Liver (tissue), 8 donors: ENCODE measurements at regions not wholly inside any gene's neighbourhood (a gene's known extent, or its start where the extent isn't known, plus 50 kb on each side); places are given as distances from the start of the nearest gene placed in this dataset.

Source experiments
- DNase-seq: peaks from one replicate; pipeline ENCODE4 v3.0.0-alpha.2; 2017; ENCODE audit warnings: low spot score
- H3K27ac ChIP-seq, 2 donors: one replicate each; pipeline ENCODE4 v1.7.0; 2013; ENCODE audit warnings: inconsistent platforms in 2 of 2, low read length in 2 of 2, control low read depth in 1 of 2, low read depth in 1 of 2, mild to moderate bottlenecking in 1 of 2
- H3K27me3 ChIP-seq, 4 donors: one replicate each; pipeline versions ENCODE4 v1.6.1 to v1.7.0; 2013; ENCODE audit warnings: low read length in 3 of 4, inconsistent platforms in 1 of 4, mild to moderate bottlenecking in 1 of 4, moderate library complexity in 1 of 4; ENCODE audit not compliant: control insufficient read depth in 4 of 4, insufficient read depth in 4 of 4
- H3K36me3 ChIP-seq, 4 donors: one replicate each; pipeline versions ENCODE4 v1.6.1 to v1.7.0; 2013; ENCODE audit warnings: low read length in 3 of 4, mild to moderate bottlenecking in 3 of 4, low read depth in 1 of 4, moderate library complexity in 1 of 4; ENCODE audit not compliant: control insufficient read depth in 4 of 4, insufficient read depth in 3 of 4
- H3K4me1 ChIP-seq, 4 donors: one replicate each; pipeline versions ENCODE4 v1.6.1 to v1.7.0; 2013; ENCODE audit warnings: low read length in 3 of 4, mild to moderate bottlenecking in 3 of 4, moderate library complexity in 1 of 4; ENCODE audit not compliant: control insufficient read depth in 4 of 4, insufficient read depth in 4 of 4
- H3K4me3 ChIP-seq, 3 donors: one replicate each; pipeline versions ENCODE4 v1.6.1 to v1.7.0; 2013; ENCODE audit warnings: low read length in 3 of 3, control low read depth in 1 of 3, low read depth in 1 of 3, mild to moderate bottlenecking in 1 of 3
- H3K9ac ChIP-seq, 2 donors: one replicate each; pipeline ENCODE4 v1.7.0; 2013; ENCODE audit warnings: low read length in 2 of 2, mild to moderate bottlenecking in 2 of 2, moderate library complexity in 2 of 2, control low read depth in 1 of 2, low read depth in 1 of 2
- H3K9me3 ChIP-seq, 4 donors: one replicate each; pipeline versions ENCODE4 v1.6.1 to v1.7.0; 2013; ENCODE audit warnings: low read length in 3 of 4; ENCODE audit not compliant: control insufficient read depth in 4 of 4
- ATF3 ChIP-seq: IDR thresholded peaks from 2 replicates; pipeline ENCODE4 v1.6.1; 2016; ENCODE audit warnings: antibody characterized with exemption
- CTCF ChIP-seq: fragments of 150-350 bp; IDR thresholded peaks from 2 replicates; pipeline ENCODE4 v1.5.1; 2017; ENCODE audit warnings: improper control_type of control experiment, low read depth, low read length; ENCODE audit not compliant: missing input control
- EGR1 ChIP-seq, 2 donors: IDR thresholded peaks; 2 replicates each; pipeline ENCODE4 v1.6.1; 2016 to 2018; ENCODE audit warnings: antibody characterized with exemption in 2 of 2, low read depth in 2 of 2
- FOXA1 ChIP-seq: IDR thresholded peaks from 2 replicates; pipeline ENCODE4 v1.6.1; 2016; ENCODE audit warnings: antibody characterized with exemption
- FOXA2 ChIP-seq: IDR thresholded peaks from 2 replicates; pipeline ENCODE4 v1.6.1; 2016; ENCODE audit warnings: antibody characterized with exemption
- GABPA ChIP-seq, 2 donors: IDR thresholded peaks in 1 of 2; conservative IDR thresholded peaks in 1 of 2; 2 replicates each; pipeline ENCODE4 v1.6.1; 2016; ENCODE audit warnings: antibody characterized with exemption in 2 of 2, mild to moderate bottlenecking in 1 of 2, moderate library complexity in 1 of 2
- HNF4A ChIP-seq, 2 donors: conservative IDR thresholded peaks; 2 replicates each; pipeline ENCODE4 v1.6.1; 2016; ENCODE audit warnings: antibody characterized with exemption in 2 of 2, mild to moderate bottlenecking in 2 of 2
- HNF4G ChIP-seq: IDR thresholded peaks from 2 replicates; pipeline ENCODE4 v1.6.1; 2016; ENCODE audit warnings: antibody characterized with exemption
- MAX ChIP-seq: IDR thresholded peaks from 2 replicates; pipeline ENCODE4 v1.6.1; 2016; ENCODE audit warnings: antibody characterized with exemption
- NR2F2 ChIP-seq: IDR thresholded peaks from 2 replicates; pipeline ENCODE4 v1.6.1; 2016; ENCODE audit warnings: antibody characterized with exemption
- RAD21 ChIP-seq, 2 donors: IDR thresholded peaks; 2 replicates each; pipeline ENCODE4 v1.6.1; 2016; ENCODE audit warnings: antibody characterized with exemption in 2 of 2, mild to moderate bottlenecking in 2 of 2
- REST ChIP-seq: IDR thresholded peaks from 2 replicates; pipeline ENCODE4 v1.6.1; 2016; ENCODE audit warnings: antibody characterized with exemption, mild to moderate bottlenecking
- RXRA ChIP-seq, 2 donors: IDR thresholded peaks; 2 replicates each; pipeline ENCODE4 v1.6.1; 2017 to 2018; ENCODE audit warnings: antibody characterized with exemption in 2 of 2, mild to moderate bottlenecking in 1 of 2
- SP1 ChIP-seq: IDR thresholded peaks from 2 replicates; pipeline ENCODE4 v1.6.1; 2018; ENCODE audit warnings: antibody characterized with exemption, mild to moderate bottlenecking
- TAF1 ChIP-seq: conservative IDR thresholded peaks from 2 replicates; pipeline ENCODE4 v1.6.1; 2016; ENCODE audit warnings: antibody characterized with exemption, mild to moderate bottlenecking
- WGBS: extraction: QIAGEN DNeasy Blood & Tissue Kit; methylation state at CpG from one replicate; pipeline ENCODE4 v1.1.7; 2013; 5-methylcytosine and 5-hydroxymethylcytosine counted together
- donor health status: healthy.
- donor health status: healthy.
- donor health status: healthy.
- donor health status: healthy.
- donor health status: healthy.

- Histone ChIP-seq H3K27ac (no peak overlapping the region), H3K9me3 (no peaks in the 10 kb centered on the region), H3K27me3 (no peaks in the 10 kb centered on the region), H3K4me1 (no peaks in the 10 kb centered on the region), H3K9ac (no peak overlapping the region), H3K4me3 (no peak overlapping the region), H3K36me3 (no peaks in the 10 kb centered on the region)
- TF ChIP-seq SP1 (no peak), ATF3 (no peak), REST (no peak), EGR1 (IDR thresholded peaks at IDR 0.05; ENCODE audit: low read depth in 2 of 2) (no peak), GABPA (IDR thresholded peaks at IDR 0.05 in 1 of 2, conservative IDR thresholded peaks at IDR 0.05 in 1 of 2) (no peak), MAX (no peak), FOXA1 (no peak), TAF1 (no peak), RXRA (IDR thresholded peaks at IDR 0.05) (no peak), HNF4G (no peak), CTCF (no peak), RAD21 (IDR thresholded peaks at IDR 0.05) (no peak), HNF4A (conservative IDR thresholded peaks at IDR 0.05) (no peak), FOXA2 (no peak), NR2F2 (no peak)
- no peak for DNase-seq
- WGBS = 55% methylated on average over 3 of the region's 3 CpGs
Observed at GRCh38 chr5:74149395-74149794, 491.1 kb downstream of the ENC1 start.

GRCh38 chr5:74148321-74148720 is 492.2 kb downstream of the ENC1 start:
- Histone ChIP-seq H3K9ac (no peak overlapping the region), H3K9me3 (no peaks in the 10 kb centered on the region), H3K4me1 (no peaks in the 10 kb centered on the region), H3K36me3 (no peaks in the 10 kb centered on the region), H3K27me3 (no peaks in the 10 kb centered on the region), H3K27ac (no peak overlapping the region), H3K4me3 (no peak overlapping the region)
- DNase-seq = no peak
- TF ChIP-seq GABPA (IDR thresholded peaks at IDR 0.05 in 1 of 2, conservative IDR thresholded peaks at IDR 0.05 in 1 of 2) (no peak), SP1 (no peak), FOXA2 (no peak), FOXA1 (no peak)
